ENCODE measurements at regions not wholly inside any gene's neighbourhood (a gene's known extent, or its start where the extent isn't known, plus 50 kb on each side); places are given as distances from the start of the nearest gene placed in this dataset.

DNA sequence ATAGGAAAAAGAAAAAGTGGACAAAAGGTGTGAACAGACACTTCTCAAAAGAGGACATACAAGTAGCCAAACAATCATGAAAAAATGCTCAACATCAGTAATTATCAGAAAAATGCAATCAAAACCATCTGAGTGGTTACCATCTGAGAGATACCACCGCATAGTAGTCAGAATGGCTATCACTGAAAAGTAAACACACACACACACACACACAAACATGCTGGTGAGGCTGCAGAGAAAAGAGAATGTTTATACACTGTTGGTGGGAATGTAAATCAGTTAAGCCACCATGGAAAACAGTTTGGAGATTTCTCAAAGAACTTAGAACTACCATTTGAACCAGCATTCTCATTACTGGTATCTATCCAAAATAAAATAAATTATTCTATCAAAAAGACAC lies 145.7 kb downstream of the CYP26A1 start:
- Histone ChIP-seq H3K27ac (ENCODE audit: insufficient read depth, low read length) (no peak overlapping the region), H4K8ac (ENCODE audit: low read depth in 2 of 2, low read length in 2 of 2) (no peak overlapping the region), H2BK120ac (ENCODE audit: low read depth, low read length) (no peak overlapping the region), H3K27me3 (ENCODE audit: control insufficient read depth, insufficient read depth, low read length) (peaks cover 32% of the 10 kb centered on the region), H3K4me2 (ENCODE audit: low read depth, low read length) (no peak overlapping the region), H2BK5ac (ENCODE audit: low read depth, low read length, poor library complexity, severe bottlenecking) (no peak overlapping the region), H3K4me1 (ENCODE audit: control insufficient read depth, insufficient read depth, low read length) (no peaks in the 10 kb centered on the region), H3K79me1 (ENCODE audit: low read depth in 1 of 2, low read length in 2 of 2) (no peaks in the 10 kb centered on the region), H3K9me1 (ENCODE audit: insufficient read depth, low read length) (no peaks in the 10 kb centered on the region), H2AK9ac (replicated peaks; ENCODE audit: low read depth, low read length, poor library complexity) (no peak overlapping the region), H3K56ac (ENCODE audit: extremely low read depth, insufficient read depth, low read length) (no peak overlapping the region), H3K4me3 (ENCODE audit: insufficient read depth, low read depth, low read length) (no peak overlapping the region), H3K4ac (ENCODE audit: low read depth, low read length) (no peak overlapping the region), H3K9ac (ENCODE audit: low read depth, low read length) (no peak overlapping the region), H2AK5ac (ENCODE audit: low read depth, low read length) (no peak overlapping the region), H3K9me3 (ENCODE audit: control insufficient read depth, insufficient read depth, low read length) (no peaks in the 10 kb centered on the region), H4K5ac (ENCODE audit: low read depth, low read length) (no peak overlapping the region), H3K36me3 (ENCODE audit: control insufficient read depth, insufficient read depth, low read length) (no peaks in the 10 kb centered on the region), H2BK20ac (ENCODE audit: low read depth, low read length) (no peak overlapping the region), H3K23ac (ENCODE audit: low read depth, low read length) (no peak overlapping the region), H2BK15ac (ENCODE audit: low read depth, low read length) (no peak overlapping the region), H2AFZ (replicated peaks; ENCODE audit: low read length, poor library complexity) (no peak overlapping the region), H4K91ac (ENCODE audit: insufficient read depth, low read depth, low read length) (no peak overlapping the region), H3K18ac (ENCODE audit: low read depth, low read length) (no peak overlapping the region), H4K20me1 (ENCODE audit: insufficient read depth, low read length) (no peaks in the 10 kb centered on the region), H3K14ac (replicated peaks; ENCODE audit: low read depth, low read length) (no peak overlapping the region)
- intact Hi-C loops (cut with micrococcal nuclease): loop anchor here (2.0 kb wide), 1 partner anchor 69 kb away; no protein-coding TSS in a partner anchor
- whole genome bisulfite sequencing, 2 experiments (ENCODE audit: extremely low coverage in 2 of 2, insufficient read length in 1 of 2): no CpG with 5 or more reads among the region's 1 CpG
- CTCF ChIA-PET: no interaction called here
- BruUV-seq (replicated peaks): no TSS peak
- POLR2A ChIA-PET (ENCODE audit: unreplicated experiment): no interaction called here
- ATAC-seq (ENCODE audit: low read depth) (peak; percentile 85), DNase-seq (peak; percentile 28)
- TF ChIP-seq BHLHE40 (IDR thresholded peaks at IDR 0.05; ENCODE audit: low read depth, low read length) (no peak), CEBPB (IDR thresholded peaks at IDR 0.05; ENCODE audit: low read depth, low read length) (no peak), CHD1 (IDR thresholded peaks at IDR 0.05; ENCODE audit: low read depth, low read length) (no peak), MXI1 (IDR thresholded peaks at IDR 0.05; ENCODE audit: borderline replicate concordance, low read depth, low read length) (no peak), NFE2L2 (IDR thresholded peaks at IDR 0.05; ENCODE audit: low read depth, low read length) (no peak), RFX5 (IDR thresholded peaks at IDR 0.05; ENCODE audit: low read depth, low read length) (no peak), RCOR1 (IDR thresholded peaks at IDR 0.05; ENCODE audit: insufficient replicate concordance, low read length) (no peak), USF2 (IDR thresholded peaks at IDR 0.05; ENCODE audit: low read depth, low read length) (no peak), RAD21 (IDR thresholded peaks at IDR 0.05; ENCODE audit: low read length) (no peak), MAZ (IDR thresholded peaks at IDR 0.05; ENCODE audit: borderline replicate concordance, low read depth, low read length) (no peak)
- TF ChIP-seq, protein P1, sequence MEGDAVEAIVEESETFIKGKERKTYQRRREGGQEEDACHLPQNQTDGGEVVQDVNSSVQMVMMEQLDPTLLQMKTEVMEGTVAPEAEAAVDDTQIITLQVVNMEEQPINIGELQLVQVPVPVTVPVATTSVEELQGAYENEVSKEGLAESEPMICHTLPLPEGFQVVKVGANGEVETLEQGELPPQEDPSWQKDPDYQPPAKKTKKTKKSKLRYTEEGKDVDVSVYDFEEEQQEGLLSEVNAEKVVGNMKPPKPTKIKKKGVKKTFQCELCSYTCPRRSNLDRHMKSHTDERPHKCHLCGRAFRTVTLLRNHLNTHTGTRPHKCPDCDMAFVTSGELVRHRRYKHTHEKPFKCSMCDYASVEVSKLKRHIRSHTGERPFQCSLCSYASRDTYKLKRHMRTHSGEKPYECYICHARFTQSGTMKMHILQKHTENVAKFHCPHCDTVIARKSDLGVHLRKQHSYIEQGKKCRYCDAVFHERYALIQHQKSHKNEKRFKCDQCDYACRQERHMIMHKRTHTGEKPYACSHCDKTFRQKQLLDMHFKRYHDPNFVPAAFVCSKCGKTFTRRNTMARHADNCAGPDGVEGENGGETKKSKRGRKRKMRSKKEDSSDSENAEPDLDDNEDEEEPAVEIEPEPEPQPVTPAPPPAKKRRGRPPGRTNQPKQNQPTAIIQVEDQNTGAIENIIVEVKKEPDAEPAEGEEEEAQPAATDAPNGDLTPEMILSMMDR (conservative IDR thresholded peaks at IDR 0.05; ENCODE audit: low read depth, low read length): no peak
- in situ Hi-C loops (cut with MboI; ENCODE audit: low sequenced_read_pairs): no loop called here
- dilution Hi-C loops (cut with HindIII; ENCODE audit: low sequenced_read_pairs, unreplicated experiment): no loop called here

All from IMR-90 (cell line).